HCT116 (cell line): ENCODE measurements at regions not wholly inside any gene's neighbourhood (a gene's known extent, or its start where the extent isn't known, plus 50 kb on each side); places are given as distances from the start of the nearest gene placed in this dataset.

Experiments used
- ATAC-seq: fragments of 200-7000 bp; cut with Tn5 transposase; 2 replicates; pipeline ENCODE4 v1.9.1; 2020; ENCODE audit warnings: mild to moderate bottlenecking, moderate library complexity
- BruUV-seq: library from RNA; stranded (reverse); fragments of 400-500 nt; replicated peaks from 2 replicates; lab custom pipeline; 2021; lab: Mats Ljungman, UMichigan
- CTCF ChIA-PET: fragments of 300-600 bp; sonication (Branson Sonifier 250); formaldehyde crosslinking; loops from one replicate; lab custom pipeline; 2021; ENCODE audit warnings: antibody characterized with exemption; lab: Charles Lee
- POLR2A ChIA-PET: fragments of 300-600, 350-600 bp; sonication (Branson Sonifier 250); formaldehyde crosslinking; loops from one replicate; lab custom pipeline; 2021; ENCODE audit warnings: antibody characterized with exemption; lab: Charles Lee
- RAD21 ChIA-PET, 2 experiments: fragments of 300-600 bp; sonication (Branson Sonifier 250); formaldehyde crosslinking; loops; one replicate each; lab custom pipeline; 2023; ENCODE audit warnings: low total read pairs in 2 of 2; ENCODE audit not compliant: uncharacterized antibody in 2 of 2, unreplicated experiment in 2 of 2, low non-redundant PET in 1 of 2; lab: Charles Lee
- DNase-seq: peaks from one replicate; pipeline ENCODE4 v3.0.0-alpha.2; 2010; ENCODE audit warnings: low read depth, low spot score
- H2AFZ ChIP-seq: fragments of 200-600 bp; shearing (Covaris generic), sonication (generic); 2 replicates; pipeline ENCODE4 v1.6.1; 2017; ENCODE audit warnings: low read depth, mixed run types, mixed read lengths, antibody characterized with exemption, low read length; ENCODE audit not compliant: poor library complexity, severe bottlenecking
- H3K27ac ChIP-seq: 2 replicates; pipeline ENCODE4 v1.5.1; 2012; ENCODE audit warnings: low read depth, low read length
- H3K27me3 ChIP-seq: fragments of 200-600 bp; sonication (generic); 2 replicates; pipeline ENCODE4 v1.6.1; 2016; ENCODE audit warnings: mixed run types, low read length, mixed read lengths; ENCODE audit not compliant: insufficient read depth
- H3K36me3 ChIP-seq, 2 experiments: fragments of 200-500 bp in 1 of 2; fragments of 200-600 bp in 1 of 2; sonication (Bioruptor generic) in 1 of 2; sonication (generic) in 1 of 2; 2 replicates each; pipeline versions ENCODE4 v1.5.1 to v1.6.1; 2014 to 2016; ENCODE audit warnings: low read length in 2 of 2, inconsistent platforms in 1 of 2, mixed read lengths in 1 of 2, mixed run types in 1 of 2; ENCODE audit not compliant: insufficient read depth in 2 of 2, control insufficient read depth in 1 of 2
- H3K4me1 ChIP-seq, 2 experiments: fragments of 200-600 bp in 1 of 2; sonication (generic) in 1 of 2; 2 replicates each; pipeline versions ENCODE4 v1.5.1 to v1.6.1; 2012 to 2017; ENCODE audit warnings: low read length in 2 of 2, inconsistent platforms in 1 of 2, mild to moderate bottlenecking in 1 of 2, mixed read lengths in 1 of 2, mixed run types in 1 of 2, moderate library complexity in 1 of 2; ENCODE audit not compliant: insufficient read depth in 2 of 2, control insufficient read depth in 1 of 2
- H3K4me2 ChIP-seq: fragments of 200-600 bp; sonication (generic); 2 replicates; pipeline ENCODE4 v1.6.1; 2017; ENCODE audit warnings: mixed run types, low read length, mixed read lengths
- H3K4me3 ChIP-seq, 2 experiments: fragments of 200-600 bp in 1 of 2; sonication (generic) in 1 of 2; replicated peaks in 1 of 2; 2 replicates each; pipeline ENCODE4 v1.5.1; 2011 to 2016; ENCODE audit warnings: low read length in 2 of 2, control low read depth in 1 of 2, low read depth in 1 of 2, mild to moderate bottlenecking in 1 of 2, mixed read lengths in 1 of 2, mixed run types in 1 of 2
- H3K79me2 ChIP-seq: fragments of 200-600 bp; sonication (generic); 2 replicates; pipeline ENCODE4 v1.6.1; 2017; ENCODE audit warnings: mild to moderate bottlenecking, mixed run types, low read length, moderate library complexity, mixed read lengths; ENCODE audit not compliant: insufficient read depth
- H3K9ac ChIP-seq: fragments of 200-600 bp; sonication (generic); 2 replicates; pipeline ENCODE4 v1.6.1; 2016; ENCODE audit warnings: low read length, mixed read lengths
- H3K9me2 ChIP-seq: fragments of 200-600 bp; sonication (generic), shearing (Covaris generic); 2 replicates; pipeline ENCODE4 v1.6.1; 2017; ENCODE audit warnings: mixed run types, mild to moderate bottlenecking, moderate library complexity; ENCODE audit not compliant: insufficient read depth
- H3K9me3 ChIP-seq, 2 experiments: fragments of 200-500 bp in 1 of 2; fragments of 200-600 bp in 1 of 2; sonication (Bioruptor generic) in 1 of 2; sonication (generic) in 1 of 2; 2 replicates each; pipeline ENCODE4 v1.6.1; 2014 to 2017; ENCODE audit warnings: low read length in 2 of 2, mixed read lengths in 2 of 2, inconsistent platforms in 1 of 2, low read depth in 1 of 2, mild to moderate bottlenecking in 1 of 2, mixed run types in 1 of 2, moderate library complexity in 1 of 2; ENCODE audit not compliant: control insufficient read depth in 1 of 2, insufficient read depth in 1 of 2
- H4K20me1 ChIP-seq: fragments of 200-600 bp; sonication (generic), shearing (Covaris generic); 2 replicates; pipeline ENCODE4 v1.6.1; 2017; ENCODE audit warnings: mixed run types, mild to moderate bottlenecking, moderate library complexity; ENCODE audit not compliant: insufficient read depth
- ATF3 ChIP-seq: IDR thresholded peaks from 2 replicates; pipeline ENCODE4 v1.6.1; 2012
- FOSL1 ChIP-seq: IDR thresholded peaks from 2 replicates; pipeline ENCODE4 v1.6.1; 2012; ENCODE audit warnings: low read depth
- JUND ChIP-seq: IDR thresholded peaks from 2 replicates; pipeline ENCODE4 v1.6.1; 2012
- MAX ChIP-seq: IDR thresholded peaks from 2 replicates; pipeline ENCODE4 v1.6.1; 2012
- POLR2A ChIP-seq: IDR thresholded peaks from 2 replicates; pipeline ENCODE4 v1.7.0; 2011; ENCODE audit warnings: borderline replicate concordance; ENCODE audit not compliant: insufficient read depth, insufficient read length; ENCODE audit errors: extremely low read depth
- RAD21 ChIP-seq: IDR thresholded peaks from 2 replicates; pipeline ENCODE4 v1.6.1; 2012; ENCODE audit warnings: low read depth, mild to moderate bottlenecking
- REST ChIP-seq: IDR thresholded peaks from 2 replicates; pipeline ENCODE4 v1.6.1; 2012; ENCODE audit warnings: low read depth
- SIN3A ChIP-seq: IDR thresholded peaks from 2 replicates; pipeline ENCODE4 v1.6.1; 2012; ENCODE audit warnings: low read depth
- SP1 ChIP-seq: IDR thresholded peaks from 2 replicates; pipeline ENCODE4 v1.6.1; 2012; ENCODE audit warnings: low read depth
- SRF ChIP-seq: IDR thresholded peaks from 2 replicates; pipeline ENCODE4 v1.6.1; 2012; ENCODE audit warnings: low read depth
- ZFX ChIP-seq: fragments of 450-650 bp; IDR thresholded peaks from 2 replicates; pipeline ENCODE4 v1.6.1; 2017
- ZNF274 ChIP-seq: fragments of 200-500 bp; sonication (Bioruptor generic); IDR thresholded peaks from 2 replicates; pipeline ENCODE4 v1.6.1; 2014; ENCODE audit warnings: mild to moderate bottlenecking, low read depth, low read length, inconsistent platforms
- intact Hi-C: fragments of 100-400 bp; cut with micrococcal nuclease; formaldehyde crosslinking; loops from 2 replicates; pipeline ENCODE4 v1.10.0; 2022

- Histone ChIP-seq H4K20me1 (no peaks in the 10 kb centered on the region), H3K9ac (no peak overlapping the region), H3K27me3 (peaks cover 46% of the 10 kb centered on the region), H3K27ac (no peak overlapping the region), H3K4me3 (no peak overlapping the region), H3K4me1 (no peaks in the 10 kb centered on the region), H3K79me2 (no peaks in the 10 kb centered on the region), H3K9me3 (no peaks in the 10 kb centered on the region), H3K4me2 (no peak overlapping the region), H3K36me3 (no peaks in the 10 kb centered on the region), H3K9me2 (no peaks in the 10 kb centered on the region), H2AFZ (no peak overlapping the region)
- intact Hi-C loops: no loop called here
- POLR2A ChIA-PET: no interaction called here
- RAD21 ChIA-PET: no interaction called here
- no TSS peak for BruUV-seq
- CTCF ChIA-PET: no interaction called here
- TF ChIP-seq SIN3A: no peak
- no peak for TF ChIP-seq REST
- TF ChIP-seq, all 23 proteins: peak for 0
- DNase-seq (no peak), ATAC-seq (no peak)
Observed at GRCh38 chr3:187522890-187523289, 147.3 kb downstream of the SST start.

- Histone ChIP-seq H3K9me3 (no peaks in the 10 kb centered on the region), H3K4me3 (no peak overlapping the region), H3K4me2 (no peak overlapping the region), H4K20me1 (no peaks in the 10 kb centered on the region), H2AFZ (no peak overlapping the region), H3K36me3 (no peaks in the 10 kb centered on the region), H3K27ac (no peak overlapping the region)
- no peak for DNase-seq
- BruUV-seq: no TSS peak
- ChIA-PET RAD21 (no interaction called here), CTCF (no interaction called here)
- TF ChIP-seq SRF (no peak), SIN3A (no peak), ATF3 (no peak), POLR2A (no peak), ZNF274 (no peak), SP1 (no peak), REST (no peak), MAX (no peak), JUND (no peak), FOSL1 (no peak), RAD21 (no peak), ZFX (no peak)
- TF ChIP-seq, all 23 proteins: peak for 0
- intact Hi-C loops: no loop called here
- Histone ChIP-seq H3K9me2 (no peaks in the 10 kb centered on the region), H3K4me1 (no peaks in the 10 kb centered on the region), H3K9ac (no peak overlapping the region), H3K79me2 (no peaks in the 10 kb centered on the region), H3K27me3 (peaks cover 40% of the 10 kb centered on the region)
- ATAC-seq: no peak
- POLR2A ChIA-PET: no interaction called here
Observed at GRCh38 chr3:187522293-187522692, 147.9 kb downstream of the SST start.
